H1 (cell line): ENCODE measurements at regions not wholly inside any gene's neighbourhood (a gene's known extent, or its start where the extent isn't known, plus 50 kb on each side); places are given as distances from the start of the nearest gene placed in this dataset.

Source experiments
- E2F6 ChIP-seq: IDR thresholded peaks from 2 replicates; pipeline ENCODE4 v1.6.1; 2012; ENCODE audit warnings: inconsistent platforms
- KDM1A ChIP-seq: fragments of 200-600, 300-600 bp; sonication (generic); IDR thresholded peaks from 2 replicates; pipeline ENCODE4 v1.7.1; 2016; ENCODE audit warnings: mild to moderate bottlenecking, low read length, borderline replicate concordance
- PHF8 ChIP-seq: fragments of 200-600 bp; sonication (generic); conservative IDR thresholded peaks from 2 replicates; pipeline ENCODE4 v1.7.1; 2012; ENCODE audit warnings: low read depth, mild to moderate bottlenecking, inconsistent platforms, low read length, moderate library complexity
- SIX5 ChIP-seq: IDR thresholded peaks from 2 replicates; pipeline ENCODE4 v1.6.1; 2011; ENCODE audit warnings: mild to moderate bottlenecking, low read depth, low read length

GRCh38 chr3:82067420-82067819 lies 306.0 kb upstream of the GBE1 start (continued):
- TF ChIP-seq E2F6 (no peak), PHF8 (no peak), KDM1A (no peak), SIX5 (no peak)
